ENCODE measurements at regions not wholly inside any gene's neighbourhood (a gene's known extent, or its start where the extent isn't known, plus 50 kb on each side); places are given as distances from the start of the nearest gene placed in this dataset.

GRCh38 chr6:117829594-117830319 is 77.3 kb upstream of the SLC35F1 start:
- H2AFZ ChIP-seq (ENCODE audit: low read length): peak overlapping the region; percentile 93
- H3K4me3 Mint-ChIP-seq: peak overlapping the region; percentile 78 to 83
- no peak overlapping the region for H3K56ac ChIP-seq (ENCODE audit: insufficient read length, low read depth, low read length)
- H4K20me1 ChIP-seq (ENCODE audit: control insufficient read depth, insufficient read depth, insufficient read length): no peaks in the 10 kb centered on the region
- H2BK5ac ChIP-seq (ENCODE audit: insufficient read length, low read length): no peak overlapping the region
- TF ChIP-seq, protein P1, sequence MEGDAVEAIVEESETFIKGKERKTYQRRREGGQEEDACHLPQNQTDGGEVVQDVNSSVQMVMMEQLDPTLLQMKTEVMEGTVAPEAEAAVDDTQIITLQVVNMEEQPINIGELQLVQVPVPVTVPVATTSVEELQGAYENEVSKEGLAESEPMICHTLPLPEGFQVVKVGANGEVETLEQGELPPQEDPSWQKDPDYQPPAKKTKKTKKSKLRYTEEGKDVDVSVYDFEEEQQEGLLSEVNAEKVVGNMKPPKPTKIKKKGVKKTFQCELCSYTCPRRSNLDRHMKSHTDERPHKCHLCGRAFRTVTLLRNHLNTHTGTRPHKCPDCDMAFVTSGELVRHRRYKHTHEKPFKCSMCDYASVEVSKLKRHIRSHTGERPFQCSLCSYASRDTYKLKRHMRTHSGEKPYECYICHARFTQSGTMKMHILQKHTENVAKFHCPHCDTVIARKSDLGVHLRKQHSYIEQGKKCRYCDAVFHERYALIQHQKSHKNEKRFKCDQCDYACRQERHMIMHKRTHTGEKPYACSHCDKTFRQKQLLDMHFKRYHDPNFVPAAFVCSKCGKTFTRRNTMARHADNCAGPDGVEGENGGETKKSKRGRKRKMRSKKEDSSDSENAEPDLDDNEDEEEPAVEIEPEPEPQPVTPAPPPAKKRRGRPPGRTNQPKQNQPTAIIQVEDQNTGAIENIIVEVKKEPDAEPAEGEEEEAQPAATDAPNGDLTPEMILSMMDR (conservative IDR thresholded peaks at IDR 0.05): peak; percentile 77
- H3K4ac ChIP-seq (ENCODE audit: low read depth, low read length): no peak overlapping the region
- H3K4me2 ChIP-seq (ENCODE audit: insufficient read depth, insufficient read length, low read length): peak overlapping the region; percentile 64
- H3K27me3 ChIP-seq (ENCODE audit: insufficient read depth, low read length): no peaks in the 10 kb centered on the region
- H3K23me2 ChIP-seq (ENCODE audit: insufficient read length, low read depth, low read length, poor library complexity, severe bottlenecking): no peaks in the 10 kb centered on the region
- no peak overlapping the region for H3K23ac ChIP-seq (ENCODE audit: insufficient read length, low read depth, low read length)
- no CpG with 5 or more reads among the region's 8 CpGs for WGBS (ENCODE audit: extremely low coverage, insufficient read length, low lambda C conversion rate)
- no peak overlapping the region for H3K27ac ChIP-seq (ENCODE audit: insufficient read length, low read depth, low read length)
- no peak overlapping the region for H3T11ph ChIP-seq (ENCODE audit: low read length)
- no peak overlapping the region for H2BK12ac ChIP-seq (ENCODE audit: insufficient read length, low read depth, low read length)
- peak overlapping the region; percentile 70 for H3K9ac ChIP-seq (ENCODE audit: extremely low read depth, insufficient read length, low read length)
- H3K79me1 ChIP-seq (ENCODE audit: insufficient read depth, low read depth, low read length, poor library complexity, severe bottlenecking): no peaks in the 10 kb centered on the region
- H3K9me3 Mint-ChIP-seq: peaks cover 0 to 10% of the 10 kb centered on the region in 2 experiments; a peak in 4 of 5 replicates
- no peaks in the 10 kb centered on the region; the same call in 1 of the 2 replicates for H3K27me3 Mint-ChIP-seq (ENCODE audit: low read depth)
- H2BK15ac ChIP-seq (ENCODE audit: low read depth, low read length): no peak overlapping the region
- no peak overlapping the region for H3K18ac ChIP-seq (ENCODE audit: insufficient read length, low read depth, low read length)
- H3K27ac Mint-ChIP-seq: peak overlapping the region in 2 of 3 experiments; percentile 72 to 78; a peak in 2 of 7 replicates
- peaks cover 8% of the 10 kb centered on the region in 2 experiments for H3K4me1 Mint-ChIP-seq
- no peak overlapping the region for H4K8ac ChIP-seq (replicated peaks; ENCODE audit: insufficient read length, low read depth, low read length)
- H4K5ac ChIP-seq (ENCODE audit: insufficient read length, low read depth, low read length): peak overlapping the region; percentile 15
- H3K36me3 Mint-ChIP-seq (ENCODE audit: insufficient read depth in 1 of 3, low read depth in 3 of 3): 0 out of 7 replicates have a peak, but pooled peaks cover 0 to 1% (median 0%) of the 10 kb centered on the region in 3 experiments
- peak; percentile 78 for DNase-seq
- no peak overlapping the region for H4K91ac ChIP-seq (ENCODE audit: insufficient read length, low read depth, low read length)
- no peaks in the 10 kb centered on the region for H3K9me3 ChIP-seq (ENCODE audit: control insufficient read depth, low read depth, low read length)
- H3K79me2 ChIP-seq (ENCODE audit: insufficient read depth, low read length): no peaks in the 10 kb centered on the region
- no peak overlapping the region for H2AK5ac ChIP-seq (ENCODE audit: insufficient read length, low read length)
- no peaks in the 10 kb centered on the region; the same call in 1 of the 2 replicates for H3K4me1 ChIP-seq (ENCODE audit: insufficient read depth, low read length)
- no peak overlapping the region for H2BK20ac ChIP-seq (ENCODE audit: low read depth, low read length, poor library complexity, severe bottlenecking)
- H2BK120ac ChIP-seq (ENCODE audit: low read depth, low read length, poor library complexity, severe bottlenecking): no peak overlapping the region
- H3K14ac ChIP-seq (ENCODE audit: insufficient read depth, low read length): peak overlapping the region; percentile 85

Measured in H9 (cell line).